Hepatocyte (in vitro differentiated cells): ENCODE measurements at regions not wholly inside any gene's neighbourhood (a gene's known extent, or its start where the extent isn't known, plus 50 kb on each side); places are given as distances from the start of the nearest gene placed in this dataset.

ENCODE experiments used
- DNase-seq: peaks from one replicate; pipeline ENCODE4 v3.0.0-alpha.2; 2016; ENCODE audit warnings: low spot score
- H2AFZ ChIP-seq: fragments of 200-600 bp; sonication (generic); 2 replicates; pipeline ENCODE4 v1.6.0; 2016; ENCODE audit warnings: antibody characterized with exemption, mild to moderate bottlenecking
- H3K27ac ChIP-seq: fragments of 200-600 bp; sonication (generic); 2 replicates; pipeline ENCODE4 v1.5.1; 2016; ENCODE audit warnings: mild to moderate bottlenecking
- H3K27me3 ChIP-seq: fragments of 200-600 bp; sonication (generic); 2 replicates; pipeline ENCODE4 v1.6.1; 2016
- H3K36me3 ChIP-seq: fragments of 200-600 bp; sonication (generic); replicated peaks from 2 replicates; pipeline ENCODE4 v1.5.1; 2016; ENCODE audit warnings: low read depth; ENCODE audit not compliant: insufficient read depth
- H3K4me1 ChIP-seq: fragments of 200-600 bp; sonication (generic); 2 replicates; pipeline ENCODE4 v1.5.1; 2016; ENCODE audit warnings: mild to moderate bottlenecking, moderate library complexity; ENCODE audit not compliant: insufficient read depth
- H3K4me2 ChIP-seq: fragments of 200-600 bp; sonication (generic); 2 replicates; pipeline ENCODE4 v1.6.0; 2016
- H3K4me3 ChIP-seq: fragments of 200-600 bp; sonication (generic); 2 replicates; pipeline ENCODE4 v1.5.1; 2016; ENCODE audit warnings: mild to moderate bottlenecking
- H3K79me2 ChIP-seq: fragments of 200-600 bp; sonication (generic); 2 replicates; pipeline ENCODE4 v1.6.0; 2017; ENCODE audit warnings: mild to moderate bottlenecking
- H3K9me2 ChIP-seq: fragments of 200-600 bp; sonication (generic); replicated peaks from 2 replicates; pipeline ENCODE4 v1.6.0; 2017; ENCODE audit warnings: mild to moderate bottlenecking; ENCODE audit not compliant: insufficient read depth
- H3K9me3 ChIP-seq: fragments of 200-600 bp; sonication (generic); 2 replicates; pipeline ENCODE4 v1.5.1; 2016; ENCODE audit warnings: low read depth, mild to moderate bottlenecking
- H4K20me1 ChIP-seq: fragments of 200-600 bp; sonication (generic); 2 replicates; pipeline ENCODE4 v1.6.0; 2016; ENCODE audit warnings: mild to moderate bottlenecking; ENCODE audit not compliant: insufficient read depth, poor library complexity, severe bottlenecking
- CTCF ChIP-seq: fragments of 200-600 bp; sonication (generic); IDR thresholded peaks from 2 replicates; pipeline ENCODE4 v1.5.1; 2016; ENCODE audit warnings: antibody characterized with exemption, mild to moderate bottlenecking; ENCODE audit not compliant: poor library complexity
- EZH2 ChIP-seq: fragments of 200-600 bp; sonication (generic); IDR thresholded peaks from 2 replicates; pipeline ENCODE4 v1.6.1; 2016; ENCODE audit warnings: antibody characterized with exemption, mild to moderate bottlenecking, borderline replicate concordance
- EZH2phosphoT487 ChIP-seq: fragments of 200-600 bp; sonication (generic); IDR thresholded peaks from one replicate; pipeline ENCODE4 v1.6.1; 2018; ENCODE audit warnings: antibody characterized with exemption, mild to moderate bottlenecking, low read depth, moderate library complexity; ENCODE audit not compliant: unreplicated experiment, severe bottlenecking
- WGBS: methylation state at CpG from one replicate; pipeline ENCODE4 v1.1.6; 2016; ENCODE audit warnings: low lambda C conversion rate; ENCODE audit errors: missing lambda C conversion rate; 5-methylcytosine and 5-hydroxymethylcytosine counted together

- no peaks in the 10 kb centered on the region for H3K9me3 ChIP-seq
- DNase-seq, result no peak
- TF ChIP-seq CTCF (no peak), EZH2 (no peak), EZH2phosphoT487 (no peak)
- no peaks in the 10 kb centered on the region for H3K79me2 ChIP-seq
- H3K4me1 ChIP-seq, result no peaks in the 10 kb centered on the region
- no peak overlapping the region for H2AFZ ChIP-seq
- no peaks in the 10 kb centered on the region for H3K36me3 ChIP-seq
- H3K4me2 ChIP-seq, result no peak overlapping the region
- H4K20me1 ChIP-seq, result no peaks in the 10 kb centered on the region
- no peak overlapping the region for H3K27ac ChIP-seq
- H3K4me3 ChIP-seq, result no peak overlapping the region
- no peaks in the 10 kb centered on the region for H3K9me2 ChIP-seq
- no peaks in the 10 kb centered on the region for H3K27me3 ChIP-seq
Measured at GRCh38 chr11:25396847-25397246, 900.0 kb downstream of the LUZP2 start.

GRCh38 chr11:25408146-25408545, 911.3 kb downstream of the LUZP2 start:
- no peaks in the 10 kb centered on the region for H4K20me1 ChIP-seq
- no peaks in the 10 kb centered on the region for H3K36me3 ChIP-seq
- H3K4me1 ChIP-seq, result no peaks in the 10 kb centered on the region
- H3K9me2 ChIP-seq, result no peaks in the 10 kb centered on the region
- no peaks in the 10 kb centered on the region for H3K27me3 ChIP-seq
- no peak for DNase-seq
- H2AFZ ChIP-seq, result no peak overlapping the region
- H3K9me3 ChIP-seq, result no peaks in the 10 kb centered on the region
- WGBS, result 86% methylated on average over 1 of the region's 1 CpG
- no peak overlapping the region for H3K27ac ChIP-seq
- H3K79me2 ChIP-seq, result no peaks in the 10 kb centered on the region
- H3K4me2 ChIP-seq, result no peak overlapping the region
- H3K4me3 ChIP-seq, result no peak overlapping the region
- TF ChIP-seq CTCF (no peak), EZH2 (no peak), EZH2phosphoT487 (no peak)

- TF ChIP-seq EZH2, result no peak
- H3K36me3 ChIP-seq, result no peaks in the 10 kb centered on the region
- no peaks in the 10 kb centered on the region for H3K9me3 ChIP-seq
- H3K4me3 ChIP-seq, result no peak overlapping the region
- H3K4me1 ChIP-seq, result no peaks in the 10 kb centered on the region
- no peak overlapping the region for H2AFZ ChIP-seq
- 48% methylated on average over 3 of the region's 3 CpGs for WGBS
- no peaks in the 10 kb centered on the region for H3K79me2 ChIP-seq
- no peaks in the 10 kb centered on the region for H3K9me2 ChIP-seq
- no peak for DNase-seq
- H3K4me2 ChIP-seq, result no peak overlapping the region
- H4K20me1 ChIP-seq, result no peaks in the 10 kb centered on the region
- no peaks in the 10 kb centered on the region for H3K27me3 ChIP-seq
- no peak overlapping the region for H3K27ac ChIP-seq
Measured at GRCh38 chr11:25415793-25416192, 916.1 kb upstream of the ANO3 start.

- no peak for TF ChIP-seq EZH2
- no peak for TF ChIP-seq CTCF
- no peak for TF ChIP-seq EZH2phosphoT487
- H3K79me2 ChIP-seq, result no peaks in the 10 kb centered on the region
- H3K4me2 ChIP-seq, result no peak overlapping the region
- H3K27ac ChIP-seq, result no peak overlapping the region
- no peaks in the 10 kb centered on the region for H3K36me3 ChIP-seq
- no peaks in the 10 kb centered on the region for H3K9me3 ChIP-seq
- no peaks in the 10 kb centered on the region for H3K9me2 ChIP-seq
- no peak overlapping the region for H3K4me3 ChIP-seq
- DNase-seq, result no peak
- H3K27me3 ChIP-seq, result no peaks in the 10 kb centered on the region
- WGBS, result 51% methylated on average over 9 of the region's 9 CpGs
- no peaks in the 10 kb centered on the region for H3K4me1 ChIP-seq
- H2AFZ ChIP-seq, result no peak overlapping the region
- no peaks in the 10 kb centered on the region for H4K20me1 ChIP-seq
Measured at GRCh38 chr11:25423436-25424199, 908.3 kb upstream of the ANO3 start.
